Breast epithelium (tissue), 4 donors: ENCODE measurements at regions not wholly inside any gene's neighbourhood (a gene's known extent, or its start where the extent isn't known, plus 50 kb on each side); places are given as distances from the start of the nearest gene placed in this dataset.

Experiments used
- DNase-seq, 2 donors: peaks; one replicate each; pipeline ENCODE4 v3.0.0-alpha.2; 2019; ENCODE audit warnings: low spot score in 2 of 2
- H3K27ac ChIP-seq, 2 donors: fragments of 200-600 bp; sonication (generic) in 1 of 2; one replicate each; pipeline ENCODE4 v1.5.1; 2016 to 2019; ENCODE audit warnings: mild to moderate bottlenecking in 1 of 2
- H3K27me3 ChIP-seq, 2 donors: fragments of 200-600 bp; sonication (generic) in 1 of 2; one replicate each; pipeline versions ENCODE4 v1.5.1 to v1.6.0; 2017 to 2019; ENCODE audit warnings: control low read depth in 1 of 2, mild to moderate bottlenecking in 1 of 2
- H3K36me3 ChIP-seq: fragments of 200-600 bp; one replicate; pipeline ENCODE4 v1.5.1; 2019
- H3K4me1 ChIP-seq, 2 donors: fragments of 200-600 bp; sonication (generic); one replicate each; pipeline ENCODE4 v1.5.1; 2016 to 2019; ENCODE audit warnings: control low read depth in 1 of 2
- H3K4me3 ChIP-seq, 3 donors: fragments of 200-600 bp; sonication (generic); 1 replicate in 2 of 3; 2 replicates in 1 of 3; pipeline ENCODE4 v1.5.1; 2016 to 2019; ENCODE audit warnings: mild to moderate bottlenecking in 3 of 3, moderate library complexity in 2 of 3
- H3K9me3 ChIP-seq, 2 donors: fragments of 200-600 bp; sonication (generic) in 1 of 2; one replicate each; pipeline ENCODE4 v1.5.1; 2016 to 2019; ENCODE audit warnings: control low read depth in 1 of 2
- POLR2A ChIP-seq: fragments of 450-650 bp; IDR thresholded peaks from one replicate; pipeline ENCODE4 v1.6.1; 2016; ENCODE audit warnings: antibody characterized with exemption, mild to moderate bottlenecking, moderate library complexity
- POLR2AphosphoS5 ChIP-seq, 3 donors: sonication (generic); formaldehyde crosslinking; IDR thresholded peaks; one replicate each; pipeline ENCODE4 v1.6.1; 2017; ENCODE audit warnings: antibody characterized with exemption in 3 of 3
- intact Hi-C: fragments of 100-400 bp; cut with DNase I; formaldehyde crosslinking; loops from one replicate; pipeline ENCODE4 v1.15.1; 2023; ENCODE audit warnings: low total_unique reads
- TF ChIP-seq, protein P1 (sequence below), 3 donors: fragments of 450-650 bp; IDR thresholded peaks; one replicate each; pipeline ENCODE4 v1.5.1; 2016 to 2017; ENCODE audit warnings: antibody characterized with exemption in 3 of 3, mild to moderate bottlenecking in 3 of 3, moderate library complexity in 3 of 3

DNA sequence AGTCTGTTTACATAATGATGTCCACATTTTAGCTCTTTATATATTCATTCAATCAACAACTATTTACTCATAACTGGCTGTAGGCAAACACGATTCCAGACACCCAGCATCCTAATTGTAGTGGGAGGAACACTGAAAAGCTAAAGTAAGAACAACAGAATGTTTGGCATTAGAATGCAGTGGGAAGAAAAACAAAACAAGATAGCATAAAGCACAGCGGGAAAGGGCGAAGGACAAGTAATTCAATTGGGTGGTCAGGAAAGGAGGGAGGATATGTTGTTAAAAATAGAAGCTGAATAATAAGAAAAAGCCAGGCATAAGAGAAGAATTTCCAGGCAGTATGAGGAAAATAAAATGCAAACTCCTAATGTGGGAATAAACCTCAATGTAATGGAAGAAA, 189.5 kb upstream of the FAT4 start:
- Histone ChIP-seq H3K4me3 (no peak overlapping the region), H3K27me3 (no peaks in the 10 kb centered on the region), H3K36me3 (no peaks in the 10 kb centered on the region), H3K9me3 (no peaks in the 10 kb centered on the region), H3K4me1 (no peaks in the 10 kb centered on the region), H3K27ac (no peak overlapping the region)
- intact Hi-C loops, result no loop called here
- DNase-seq, result no peak
- TF ChIP-seq, protein P1, sequence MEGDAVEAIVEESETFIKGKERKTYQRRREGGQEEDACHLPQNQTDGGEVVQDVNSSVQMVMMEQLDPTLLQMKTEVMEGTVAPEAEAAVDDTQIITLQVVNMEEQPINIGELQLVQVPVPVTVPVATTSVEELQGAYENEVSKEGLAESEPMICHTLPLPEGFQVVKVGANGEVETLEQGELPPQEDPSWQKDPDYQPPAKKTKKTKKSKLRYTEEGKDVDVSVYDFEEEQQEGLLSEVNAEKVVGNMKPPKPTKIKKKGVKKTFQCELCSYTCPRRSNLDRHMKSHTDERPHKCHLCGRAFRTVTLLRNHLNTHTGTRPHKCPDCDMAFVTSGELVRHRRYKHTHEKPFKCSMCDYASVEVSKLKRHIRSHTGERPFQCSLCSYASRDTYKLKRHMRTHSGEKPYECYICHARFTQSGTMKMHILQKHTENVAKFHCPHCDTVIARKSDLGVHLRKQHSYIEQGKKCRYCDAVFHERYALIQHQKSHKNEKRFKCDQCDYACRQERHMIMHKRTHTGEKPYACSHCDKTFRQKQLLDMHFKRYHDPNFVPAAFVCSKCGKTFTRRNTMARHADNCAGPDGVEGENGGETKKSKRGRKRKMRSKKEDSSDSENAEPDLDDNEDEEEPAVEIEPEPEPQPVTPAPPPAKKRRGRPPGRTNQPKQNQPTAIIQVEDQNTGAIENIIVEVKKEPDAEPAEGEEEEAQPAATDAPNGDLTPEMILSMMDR (IDR thresholded peaks at IDR 0.05), result no peak
- TF ChIP-seq POLR2A, result no peak
- no peak for TF ChIP-seq POLR2AphosphoS5 (IDR thresholded peaks at IDR 0.05)

DNA sequence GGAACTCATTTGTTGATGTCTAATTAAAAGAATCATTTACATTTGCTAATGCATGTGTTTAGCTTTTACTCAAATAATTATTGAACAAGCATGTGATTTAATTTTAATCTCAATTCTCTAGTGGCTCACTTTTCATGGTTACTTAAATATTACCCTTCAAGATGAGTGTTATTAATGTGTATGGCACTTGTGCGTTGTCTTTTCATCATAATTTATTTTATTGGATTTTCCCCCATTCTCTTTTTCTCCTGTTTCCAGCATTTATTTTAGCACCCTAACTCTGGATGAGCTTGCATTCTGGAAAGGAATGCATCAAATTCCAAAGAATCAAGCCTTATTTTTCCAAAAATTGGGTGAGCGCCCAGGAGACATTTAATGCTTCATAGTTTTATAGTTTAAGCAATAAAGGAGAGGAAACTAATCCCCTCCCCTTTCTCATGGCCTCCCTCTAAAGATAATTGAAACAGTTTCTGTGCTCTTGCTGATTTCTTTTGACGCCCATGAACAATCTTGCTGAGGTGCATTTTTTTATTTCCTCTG, 191.1 kb upstream of the FAT4 start:
- H3K27me3 ChIP-seq, result no peaks in the 10 kb centered on the region
- DNase-seq, result no peak
- H3K27ac ChIP-seq, result no peak overlapping the region
- H3K36me3 ChIP-seq, result no peaks in the 10 kb centered on the region
- no peak for TF ChIP-seq POLR2A
- no peak for TF ChIP-seq POLR2AphosphoS5 (IDR thresholded peaks at IDR 0.05)
- TF ChIP-seq, protein P1 (IDR thresholded peaks at IDR 0.05), result no peak
- intact Hi-C loops, result no loop called here
- H3K4me1 ChIP-seq, result no peaks in the 10 kb centered on the region
- H3K4me3 ChIP-seq, result no peak overlapping the region
- H3K9me3 ChIP-seq, result no peaks in the 10 kb centered on the region

DNA sequence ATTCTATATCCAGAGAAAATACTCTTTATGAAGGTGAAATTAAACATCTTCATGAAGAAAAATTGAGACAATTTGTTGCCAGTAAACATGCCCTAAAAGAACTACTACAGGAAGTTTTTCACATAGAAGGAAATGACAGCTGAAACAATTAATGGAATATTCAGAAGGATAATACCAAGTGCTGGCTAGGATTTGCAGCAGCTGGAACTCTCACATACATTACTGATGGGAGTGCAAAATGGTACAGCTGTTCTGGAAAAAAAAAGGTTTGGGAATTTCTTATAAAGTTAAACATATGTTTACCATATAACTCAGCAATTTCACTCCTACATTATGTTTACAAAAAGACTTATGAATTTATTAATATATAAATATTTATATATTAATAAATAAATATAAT, 193.2 kb upstream of the FAT4 start:
- Histone ChIP-seq H3K27me3 (no peaks in the 10 kb centered on the region), H3K4me3 (no peak overlapping the region), H3K9me3 (no peaks in the 10 kb centered on the region), H3K27ac (no peak overlapping the region), H3K4me1 (no peaks in the 10 kb centered on the region), H3K36me3 (no peaks in the 10 kb centered on the region)
- intact Hi-C loops, result no loop called here
- no peak for DNase-seq
- TF ChIP-seq POLR2A (no peak), POLR2AphosphoS5 (IDR thresholded peaks at IDR 0.05) (no peak)
- TF ChIP-seq, protein P1 (IDR thresholded peaks at IDR 0.05), result no peak

DNA sequence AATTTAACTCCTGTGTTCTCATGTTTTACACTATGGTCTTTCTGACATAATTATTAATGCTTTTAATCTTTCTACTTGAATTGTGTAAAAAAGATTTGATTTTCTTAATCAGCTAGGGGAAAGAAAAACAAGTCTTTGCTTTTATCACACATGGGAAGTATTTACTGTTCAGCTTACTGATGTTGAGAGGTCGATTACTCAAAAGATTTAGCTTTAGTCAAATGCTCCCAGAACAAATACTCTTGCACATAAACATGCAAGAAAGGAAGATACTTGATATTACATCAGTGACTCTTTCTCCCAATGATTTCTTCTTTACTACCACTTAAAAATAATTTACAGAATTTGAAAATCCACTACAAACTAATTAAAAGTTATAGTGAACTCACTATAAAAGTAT, 198.3 kb upstream of the FAT4 start:
- Histone ChIP-seq H3K4me1 (no peaks in the 10 kb centered on the region), H3K27me3 (no peaks in the 10 kb centered on the region), H3K9me3 (no peaks in the 10 kb centered on the region), H3K4me3 (no peak overlapping the region), H3K36me3 (no peaks in the 10 kb centered on the region), H3K27ac (no peak overlapping the region)
- TF ChIP-seq, protein P1 (IDR thresholded peaks at IDR 0.05), result no peak
- TF ChIP-seq POLR2A (no peak), POLR2AphosphoS5 (IDR thresholded peaks at IDR 0.05) (no peak)
- DNase-seq, result no peak
- intact Hi-C loops, result no loop called here

DNA sequence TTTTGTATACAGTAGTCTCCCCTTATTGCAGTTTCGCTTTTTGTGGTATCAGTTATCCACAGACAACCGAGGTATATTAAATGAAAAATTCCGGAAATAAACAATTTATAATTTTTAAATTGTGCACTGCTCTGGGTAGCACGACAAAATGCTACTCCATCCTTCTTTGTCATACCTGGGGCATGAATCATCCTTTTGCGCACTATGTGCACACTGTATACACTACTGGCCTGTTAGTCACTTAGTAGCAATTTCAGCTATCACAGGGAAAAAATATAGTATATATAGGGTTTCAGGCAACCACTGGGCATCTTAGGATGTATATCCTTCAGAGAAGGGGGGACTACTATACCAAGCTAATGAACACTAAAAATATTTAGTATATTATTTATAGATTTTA, 198.8 kb upstream of the FAT4 start:
- intact Hi-C loops, result no loop called here
- Histone ChIP-seq H3K4me1 (no peaks in the 10 kb centered on the region), H3K27me3 (no peaks in the 10 kb centered on the region), H3K27ac (no peak overlapping the region), H3K4me3 (no peak overlapping the region), H3K36me3 (no peaks in the 10 kb centered on the region), H3K9me3 (no peaks in the 10 kb centered on the region)
- no peak for DNase-seq
- TF ChIP-seq POLR2AphosphoS5 (IDR thresholded peaks at IDR 0.05) (no peak), POLR2A (no peak)
- TF ChIP-seq, protein P1 (IDR thresholded peaks at IDR 0.05), result no peak
